Testis (tissue), 2 donors: ENCODE measurements at regions not wholly inside any gene's neighbourhood (a gene's known extent, or its start where the extent isn't known, plus 50 kb on each side); places are given as distances from the start of the nearest gene placed in this dataset.

Source experiments
- CTCF ChIP-seq, 3 experiments: fragments of 450-650 bp in 2 of 3; fragments of 200-600 bp in 1 of 3; sonication (generic) in 1 of 3; IDR thresholded peaks; one replicate each; pipeline ENCODE4 v1.5.1; 2016 to 2019; ENCODE audit warnings: antibody characterized with exemption in 3 of 3, mild to moderate bottlenecking in 2 of 3, moderate library complexity in 1 of 3
- POLR2A ChIP-seq: fragments of 450-650 bp; IDR thresholded peaks from one replicate; pipeline ENCODE4 v1.6.1; 2017; ENCODE audit warnings: antibody characterized with exemption, mild to moderate bottlenecking, moderate library complexity

GRCh38 chr17:34862384-34862783 lies 98.9 kb downstream of the CCT6B start:
- TF ChIP-seq CTCF (IDR thresholded peaks at IDR 0.05): no peak
- no peak for TF ChIP-seq POLR2A
